A673 (cell line): ENCODE measurements at regions not wholly inside any gene's neighbourhood (a gene's known extent, or its start where the extent isn't known, plus 50 kb on each side); places are given as distances from the start of the nearest gene placed in this dataset.

Experiments used
- BruUV-seq: library from RNA; stranded (reverse); fragments of 400-500 nt; replicated peaks from 2 replicates; lab custom pipeline; 2021; lab: Mats Ljungman, UMichigan
- CTCF ChIA-PET: fragments of 300-600 bp; sonication (Branson Sonifier 250); formaldehyde crosslinking; loops from one replicate; lab custom pipeline; 2022; ENCODE audit warnings: antibody characterized with exemption; lab: Charles Lee
- POLR2A ChIA-PET: fragments of 300-600 bp; sonication (Branson Sonifier 250); formaldehyde crosslinking; loops from one replicate; lab custom pipeline; 2022; ENCODE audit warnings: antibody characterized with exemption; ENCODE audit not compliant: low non-redundant PET; lab: Charles Lee
- DNase-seq: peaks from one replicate; pipeline ENCODE4 v3.0.0-alpha.2; 2015; ENCODE audit warnings: low spot score
- H3K27ac ChIP-seq: fragments of 200-600 bp; sonication (generic); 2 replicates; pipeline ENCODE4 v1.5.1; 2016; ENCODE audit warnings: mixed run types, low read depth, mild to moderate bottlenecking, mixed read lengths, antibody characterized with exemption, low read length; ENCODE audit not compliant: poor library complexity, severe bottlenecking
- H3K27me3 ChIP-seq: fragments of 200-600 bp; sonication (generic); replicated peaks from 2 replicates; pipeline ENCODE4 v1.6.1; 2017; ENCODE audit warnings: mixed run types, low read depth, mild to moderate bottlenecking, mixed read lengths, antibody characterized with exemption, low read length; ENCODE audit not compliant: insufficient read depth, poor library complexity
- H3K36me3 ChIP-seq: fragments of 200-600 bp; sonication (generic); 2 replicates; pipeline ENCODE4 v1.6.1; 2016; ENCODE audit warnings: mixed run types, mild to moderate bottlenecking, mixed read lengths, antibody characterized with exemption, low read length; ENCODE audit not compliant: insufficient read depth, poor library complexity, severe bottlenecking
- H3K4me1 ChIP-seq: fragments of 200-600 bp; sonication (generic); 2 replicates; pipeline ENCODE4 v1.6.1; 2017; ENCODE audit warnings: mixed run types, mild to moderate bottlenecking, mixed read lengths, antibody characterized with exemption, low read length; ENCODE audit not compliant: insufficient read depth, poor library complexity, severe bottlenecking
- H3K4me3 ChIP-seq: fragments of 200-600 bp; sonication (generic); 2 replicates; pipeline ENCODE4 v1.5.1; 2016; ENCODE audit warnings: low read depth, mixed run types, mild to moderate bottlenecking, mixed read lengths, low read length; ENCODE audit not compliant: poor library complexity, severe bottlenecking
- H3K9me3 ChIP-seq: fragments of 200-600 bp; sonication (generic); 2 replicates; pipeline ENCODE4 v1.6.1; 2016; ENCODE audit warnings: mixed run types, low read depth, mild to moderate bottlenecking, mixed read lengths, antibody characterized with exemption, low read length; ENCODE audit not compliant: poor library complexity, severe bottlenecking
- CTCF ChIP-seq: fragments of 300-800, 200-600 bp; sonication (generic); conservative IDR thresholded peaks from 2 replicates; pipeline ENCODE4 v1.5.1; 2017; ENCODE audit warnings: low read depth, mild to moderate bottlenecking, antibody characterized with exemption, low read length, moderate library complexity, mixed read lengths
- EZH2 ChIP-seq: fragments of 200-600 bp; sonication (generic); IDR thresholded peaks from 2 replicates; pipeline ENCODE4 v1.6.1; 2017; ENCODE audit warnings: borderline replicate concordance, low read depth, mild to moderate bottlenecking, mixed read lengths, antibody characterized with exemption, low read length; ENCODE audit not compliant: poor library complexity, severe bottlenecking
- intact Hi-C: fragments of 100-400 bp; cut with micrococcal nuclease; formaldehyde crosslinking; loops from one replicate; pipeline ENCODE4 v1.10.0; 2022; ENCODE audit not compliant: unreplicated experiment

DNA sequence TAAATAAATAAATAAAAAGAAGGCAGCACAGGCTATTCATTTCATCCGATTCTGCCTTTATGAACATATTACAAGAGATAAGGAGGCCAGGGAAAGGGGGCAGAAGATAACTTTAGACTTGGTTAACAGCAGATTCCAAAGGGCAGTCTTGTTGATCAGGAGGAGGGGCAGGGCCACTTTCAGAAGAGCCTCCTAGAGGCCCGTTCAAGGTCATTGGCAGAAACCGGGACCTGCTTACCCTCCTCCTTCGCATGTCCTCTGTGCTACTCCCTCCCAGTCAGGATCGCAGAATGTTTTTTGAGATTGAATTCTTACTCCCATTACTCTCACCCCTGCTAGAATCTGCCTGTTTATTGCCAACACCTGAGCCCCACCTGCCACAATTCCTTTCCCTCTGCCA, 217.0 kb upstream of the IPO5 start:
- TF ChIP-seq EZH2 (no peak), CTCF (no peak)
- intact Hi-C loops = no loop called here
- H3K4me1 ChIP-seq = no peaks in the 10 kb centered on the region
- POLR2A ChIA-PET = no interaction called here
- DNase-seq = no peak
- no peak overlapping the region for H3K4me3 ChIP-seq
- no TSS peak for BruUV-seq
- no peaks in the 10 kb centered on the region for H3K36me3 ChIP-seq
- H3K9me3 ChIP-seq = no peaks in the 10 kb centered on the region
- no peaks in the 10 kb centered on the region for H3K27me3 ChIP-seq
- CTCF ChIA-PET = no interaction called here
- H3K27ac ChIP-seq = no peak overlapping the region

DNA sequence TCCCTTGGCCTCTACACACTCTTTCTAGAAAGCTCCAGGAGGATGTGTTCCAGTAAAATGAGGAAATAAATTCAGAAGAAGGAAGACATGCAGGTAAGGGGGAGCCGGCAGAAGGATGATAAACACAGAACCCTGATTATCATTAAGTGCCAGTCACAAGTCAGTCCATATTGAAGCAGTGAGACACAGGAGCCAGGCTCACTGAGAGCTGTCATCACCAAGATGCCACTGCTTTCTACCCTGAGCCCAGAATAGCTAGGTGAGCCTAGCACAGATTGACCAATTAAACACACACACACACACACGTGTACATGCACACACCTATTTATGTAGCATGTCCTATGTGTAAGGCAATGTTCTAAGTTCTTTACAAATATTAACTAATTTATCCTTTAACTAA, 211.4 kb upstream of the IPO5 start:
- CTCF ChIA-PET = no interaction called here
- POLR2A ChIA-PET = no interaction called here
- H3K27ac ChIP-seq = no peak overlapping the region
- H3K27me3 ChIP-seq = no peaks in the 10 kb centered on the region
- H3K4me1 ChIP-seq = peaks cover 7% of the 10 kb centered on the region
- no peak for TF ChIP-seq CTCF
- no peak for DNase-seq
- intact Hi-C loops = no loop called here
- no peak overlapping the region for H3K4me3 ChIP-seq
- H3K36me3 ChIP-seq = no peaks in the 10 kb centered on the region
- no TSS peak for BruUV-seq
- no peaks in the 10 kb centered on the region for H3K9me3 ChIP-seq

- H3K27ac ChIP-seq = no peak overlapping the region
- no peaks in the 10 kb centered on the region for H3K36me3 ChIP-seq
- H3K4me1 ChIP-seq = peaks cover 7% of the 10 kb centered on the region
- TF ChIP-seq EZH2 (no peak), CTCF (no peak)
- no peaks in the 10 kb centered on the region for H3K9me3 ChIP-seq
- BruUV-seq = no TSS peak
- no peaks in the 10 kb centered on the region for H3K27me3 ChIP-seq
- ChIA-PET POLR2A (no interaction called here), CTCF (no interaction called here)
- intact Hi-C loops = no loop called here
- DNase-seq = peak; percentile 32
- H3K4me3 ChIP-seq = no peak overlapping the region
Measured at GRCh38 chr13:97743938-97744337, 209.5 kb upstream of the IPO5 start.
